ENCODE measurements at regions not wholly inside any gene's neighbourhood (a gene's known extent, or its start where the extent isn't known, plus 50 kb on each side); places are given as distances from the start of the nearest gene placed in this dataset.

DNA sequence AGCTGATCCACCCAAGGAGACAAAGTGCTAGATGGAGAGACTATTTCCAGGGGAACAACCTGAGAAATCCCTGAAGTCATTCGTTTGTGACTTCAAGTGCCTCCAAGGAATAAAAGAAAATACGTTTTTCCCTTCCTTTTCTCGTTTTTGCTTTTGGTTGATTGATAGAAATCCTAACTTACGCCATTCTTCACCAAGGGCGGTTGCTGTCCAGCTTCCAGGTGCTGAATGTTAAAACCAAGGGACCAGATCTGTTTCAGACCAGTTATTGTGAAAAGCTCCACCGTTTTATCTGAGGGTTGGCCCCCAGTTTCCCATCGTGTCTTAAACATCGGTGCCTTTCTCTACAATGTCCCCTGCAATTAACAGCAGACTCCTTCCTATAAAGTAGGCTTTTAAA lies 600.7 kb upstream of the SGCD start:
- no peaks in the 10 kb centered on the region for H3K36me3 Mint-ChIP-seq (ENCODE audit: insufficient read depth)
- no peak overlapping the region for H3K4me3 Mint-ChIP-seq
- H3K4me1 Mint-ChIP-seq (ENCODE audit: low read depth in 2 of 2) = peaks cover 5 to 16% of the 10 kb centered on the region in 2 donors
- H3K9me3 Mint-ChIP-seq = peaks cover 0 to 2% of the 10 kb centered on the region in 2 donors
- DNase-seq (no peak), ATAC-seq (replicated peaks) (no peak)
- peaks cover 51 to 70% of the 10 kb centered on the region in 2 donors for H3K27me3 Mint-ChIP-seq
- no peak overlapping the region for H3K27ac Mint-ChIP-seq

DNA sequence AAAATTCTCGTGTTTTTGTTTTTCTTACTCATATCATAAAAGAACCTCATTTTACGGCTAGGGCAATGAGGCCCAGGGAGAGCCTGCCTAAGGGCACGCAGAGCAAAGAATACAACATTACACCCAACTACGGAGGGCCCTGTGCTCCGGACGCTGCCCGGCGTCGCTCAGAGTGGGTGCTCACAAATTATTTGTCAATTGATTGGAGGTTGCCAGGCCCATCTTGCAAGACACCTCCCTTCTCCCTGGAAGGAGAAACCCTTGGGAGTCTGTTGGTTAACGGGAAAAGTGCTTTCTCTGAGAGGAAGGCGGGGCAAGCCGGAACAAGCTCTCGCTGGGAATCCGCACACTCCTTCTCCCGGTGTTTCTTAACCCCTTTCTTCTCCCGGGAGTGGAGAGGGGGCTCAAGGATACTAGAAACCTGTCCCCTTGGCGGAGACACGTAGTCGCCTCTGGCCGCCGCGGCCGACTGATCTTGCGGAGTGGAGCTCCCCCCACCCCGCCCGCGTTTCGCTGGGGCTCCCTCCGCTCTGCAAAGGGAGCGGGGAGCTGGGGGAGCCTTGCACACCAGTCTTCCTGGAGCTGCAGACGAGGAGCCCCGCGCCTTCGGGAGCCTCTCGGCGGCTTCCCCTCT lies 599.3 kb upstream of the SGCD start:
- ATAC-seq (replicated peaks) = no peak
- H3K4me1 Mint-ChIP-seq (ENCODE audit: low read depth in 2 of 2) = peaks cover 5 to 16% of the 10 kb centered on the region in 2 donors
- no peaks in the 10 kb centered on the region for H3K36me3 Mint-ChIP-seq (ENCODE audit: insufficient read depth)
- no peak overlapping the region for H3K27ac Mint-ChIP-seq
- H3K27me3 Mint-ChIP-seq = peaks cover 48 to 73% of the 10 kb centered on the region in 2 donors
- peaks cover 0 to 2% of the 10 kb centered on the region in 2 donors for H3K9me3 Mint-ChIP-seq
- DNase-seq = no peak
- H3K4me3 Mint-ChIP-seq = peak overlapping the region; percentile 52 to 84

DNA sequence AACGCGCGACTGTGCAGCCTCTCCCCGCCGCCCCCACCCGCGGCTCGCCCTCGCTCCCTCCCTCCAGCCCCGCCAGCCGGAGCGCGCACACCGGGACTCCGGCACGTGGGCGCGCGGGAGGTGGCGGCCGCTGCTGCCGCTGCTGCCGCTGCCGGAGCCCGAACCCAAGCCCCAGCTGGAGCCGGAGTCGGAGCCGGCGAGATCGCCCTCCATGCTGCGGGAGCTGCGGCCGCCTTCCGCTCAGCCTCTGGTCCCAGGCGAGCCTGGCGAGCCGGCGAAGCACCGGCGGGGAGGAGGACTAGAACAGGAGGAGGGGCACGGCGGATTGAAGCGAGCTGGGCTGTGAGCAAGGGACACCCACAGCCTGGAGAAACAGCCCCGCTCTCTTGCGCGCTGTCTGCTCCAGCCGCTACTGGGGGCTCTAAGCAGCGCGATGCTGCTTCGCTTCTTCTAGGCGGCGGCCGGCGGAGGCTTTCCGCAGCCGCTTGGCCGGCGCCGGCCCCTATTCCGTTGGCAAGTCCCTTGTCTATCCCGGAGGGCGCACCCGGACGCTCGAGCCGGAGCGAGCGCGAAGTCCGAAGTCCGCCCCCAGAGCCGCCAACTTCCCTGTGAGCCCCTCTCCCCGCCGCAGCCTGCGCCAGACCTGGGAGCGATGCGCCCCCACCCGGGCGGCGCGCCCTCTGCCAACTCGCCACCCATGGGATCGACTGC lies 598.7 kb upstream of the SGCD start:
- H3K27me3 Mint-ChIP-seq = peaks cover 42 to 74% of the 10 kb centered on the region in 2 donors
- peaks cover 0 to 2% of the 10 kb centered on the region in 2 donors for H3K9me3 Mint-ChIP-seq
- ATAC-seq (replicated peaks) (peak; percentile 73), DNase-seq (peak in 1 of 3 experiments; percentile 27)
- H3K27ac Mint-ChIP-seq = no peak overlapping the region
- H3K4me3 Mint-ChIP-seq = peak overlapping the region; percentile 63 to 84
- H3K4me1 Mint-ChIP-seq (ENCODE audit: low read depth in 2 of 2) = peaks cover 5 to 16% of the 10 kb centered on the region in 2 donors
- H3K36me3 Mint-ChIP-seq (ENCODE audit: insufficient read depth) = no peaks in the 10 kb centered on the region

DNA sequence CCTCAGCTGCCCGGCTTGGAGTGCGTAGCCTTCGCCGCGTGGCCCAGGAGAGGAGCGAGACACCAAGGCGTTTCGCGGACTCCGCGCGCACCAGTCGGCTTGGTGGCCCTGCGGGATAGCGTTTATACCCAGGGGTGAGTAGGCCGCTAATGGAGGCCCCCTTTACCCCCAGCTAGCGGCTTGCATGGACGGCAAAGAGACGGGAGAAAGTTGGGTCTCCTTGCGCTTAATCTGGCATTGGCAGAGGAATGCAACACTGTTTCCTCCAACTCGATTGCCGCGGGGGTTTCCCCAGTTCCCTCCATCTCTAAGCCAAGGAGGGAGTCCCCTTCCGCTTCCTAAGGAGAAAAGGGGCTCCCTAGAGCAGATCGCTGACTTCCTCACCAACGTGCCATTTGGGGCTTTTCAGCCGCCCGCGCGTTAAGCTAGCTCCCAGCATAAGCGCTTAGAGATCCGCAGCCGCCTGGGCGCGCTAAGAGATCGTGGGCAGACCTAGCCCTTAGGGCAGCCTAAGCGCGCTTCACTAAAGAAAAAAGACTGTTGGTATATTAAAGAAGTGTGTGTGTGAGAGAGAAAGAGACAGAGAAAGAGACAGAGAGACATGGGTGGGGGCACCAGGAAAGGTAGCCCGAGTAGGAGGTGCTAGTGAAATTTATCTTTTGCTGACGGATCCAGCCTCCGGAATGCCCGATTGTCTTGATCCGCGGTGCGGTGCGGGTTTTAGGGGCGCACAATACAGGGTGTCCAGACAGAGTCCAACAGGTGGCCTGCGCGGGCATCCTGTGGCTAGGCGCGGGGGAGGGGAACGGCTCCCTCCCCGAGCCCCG lies 597.9 kb upstream of the SGCD start:
- DNase-seq (no peak), ATAC-seq (replicated peaks) (peak; percentile 45)
- H3K9me3 Mint-ChIP-seq = peaks cover 0 to 2% of the 10 kb centered on the region in 2 donors
- peaks cover 5 to 16% of the 10 kb centered on the region in 2 donors for H3K4me1 Mint-ChIP-seq (ENCODE audit: low read depth in 2 of 2)
- H3K36me3 Mint-ChIP-seq (ENCODE audit: insufficient read depth) = no peaks in the 10 kb centered on the region
- peaks cover 38 to 67% of the 10 kb centered on the region in 2 donors for H3K27me3 Mint-ChIP-seq
- H3K4me3 Mint-ChIP-seq = peak overlapping the region; percentile 63 to 84
- peak overlapping the region in 1 of 2 donors; percentile 50 for H3K27ac Mint-ChIP-seq

DNA sequence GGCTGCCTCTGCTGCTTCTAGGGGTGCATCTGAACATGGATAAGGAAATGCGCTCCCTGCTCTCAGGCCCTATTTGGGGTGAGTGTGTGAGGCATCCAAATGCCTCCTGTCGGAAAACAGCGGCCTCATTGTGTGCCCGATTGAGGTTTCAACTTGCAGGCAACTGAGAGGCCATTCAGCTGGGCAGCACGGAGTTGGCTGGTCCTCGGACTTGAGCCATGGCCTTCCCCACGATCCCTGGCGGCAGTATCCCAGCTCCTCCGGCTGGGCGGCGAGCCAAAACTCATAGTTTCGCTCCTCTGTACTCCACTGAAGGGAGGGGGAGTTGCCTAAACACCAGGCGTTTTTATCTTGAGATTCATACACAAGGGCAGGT lies 597.3 kb upstream of the SGCD start:
- peaks cover 0 to 2% of the 10 kb centered on the region in 2 donors for H3K9me3 Mint-ChIP-seq
- H3K4me1 Mint-ChIP-seq (ENCODE audit: low read depth in 2 of 2) = peaks cover 5 to 16% of the 10 kb centered on the region in 2 donors
- no peak for ATAC-seq (replicated peaks)
- no peak for DNase-seq
- H3K4me3 Mint-ChIP-seq = peak overlapping the region; percentile 63 to 84
- no peak overlapping the region for H3K27ac Mint-ChIP-seq
- H3K36me3 Mint-ChIP-seq (ENCODE audit: insufficient read depth) = no peaks in the 10 kb centered on the region
- H3K27me3 Mint-ChIP-seq = peaks cover 38 to 67% of the 10 kb centered on the region in 2 donors

DNA sequence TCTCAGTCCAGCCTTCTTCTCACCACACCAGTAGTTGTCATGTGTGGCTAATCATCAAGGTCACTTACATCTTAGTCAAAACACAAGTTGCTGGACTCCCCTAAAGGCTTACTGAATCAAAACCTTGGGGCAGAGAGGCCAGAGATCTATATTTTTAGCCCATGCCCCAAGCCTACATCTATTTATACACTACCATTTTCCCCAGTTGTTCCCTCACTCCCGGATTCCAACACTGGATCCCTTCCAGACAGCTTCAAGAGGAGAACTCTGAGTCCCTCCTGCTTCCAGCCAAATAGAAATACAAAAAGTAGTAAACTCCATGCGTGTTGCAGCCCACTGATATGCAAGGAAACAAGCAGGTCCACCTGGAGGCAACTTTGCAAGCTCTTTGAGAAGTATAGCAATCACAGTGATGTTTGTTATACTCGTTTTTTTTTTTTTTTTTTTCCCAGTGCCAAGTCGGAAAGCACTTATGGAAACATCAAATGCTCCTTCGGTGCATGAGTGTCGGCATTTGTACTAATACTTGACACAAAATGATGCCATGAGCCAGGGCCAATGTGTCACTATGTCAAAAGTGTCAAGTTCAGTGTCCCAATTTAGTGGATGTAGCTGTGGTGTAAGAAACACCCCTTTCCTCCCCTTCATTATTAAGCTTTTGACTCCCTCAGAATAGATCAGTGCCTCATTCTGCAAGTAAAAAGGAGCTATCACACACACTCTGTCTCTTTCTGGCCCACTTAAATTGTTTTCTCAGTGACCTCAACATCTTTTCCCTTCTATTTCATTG lies 594.2 kb upstream of the SGCD start:
- Mint-ChIP-seq H3K4me1 (ENCODE audit: low read depth in 2 of 2) (peaks cover 4 to 13% of the 10 kb centered on the region in 2 donors), H3K36me3 (ENCODE audit: insufficient read depth) (no peaks in the 10 kb centered on the region), H3K4me3 (no peak overlapping the region), H3K27me3 (peaks cover 31 to 45% of the 10 kb centered on the region in 2 donors), H3K27ac (no peak overlapping the region), H3K9me3 (peaks cover 0 to 2% of the 10 kb centered on the region in 2 donors)
- DNase-seq (no peak), ATAC-seq (replicated peaks) (no peak)

DNA sequence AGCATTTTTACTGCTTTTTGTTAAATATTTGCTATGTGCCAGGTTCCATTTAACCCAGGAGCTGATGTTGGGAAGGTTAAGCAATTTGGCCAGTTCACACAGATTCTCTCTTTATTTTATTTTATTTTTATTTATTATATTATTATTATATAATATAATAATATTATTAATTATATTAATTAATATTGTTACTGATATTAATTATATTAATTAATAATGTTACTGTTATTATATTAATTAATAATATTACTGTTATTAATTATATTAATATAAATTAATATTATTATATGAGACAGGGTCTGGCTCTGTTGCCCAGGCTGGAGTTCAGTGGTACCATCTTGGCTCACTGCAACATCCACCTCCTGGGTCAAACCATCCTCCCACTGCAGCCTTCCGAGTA lies 593.0 kb upstream of the SGCD start:
- no peak overlapping the region for H3K4me3 Mint-ChIP-seq
- no peak for DNase-seq
- no peaks in the 10 kb centered on the region for H3K36me3 Mint-ChIP-seq (ENCODE audit: insufficient read depth)
- H3K27ac Mint-ChIP-seq = no peak overlapping the region
- no peak for ATAC-seq (replicated peaks)
- peaks cover 0 to 2% of the 10 kb centered on the region in 2 donors for H3K9me3 Mint-ChIP-seq
- peaks cover 30 to 41% of the 10 kb centered on the region in 2 donors for H3K27me3 Mint-ChIP-seq
- peaks cover 4 to 13% of the 10 kb centered on the region in 2 donors for H3K4me1 Mint-ChIP-seq (ENCODE audit: low read depth in 2 of 2)

DNA sequence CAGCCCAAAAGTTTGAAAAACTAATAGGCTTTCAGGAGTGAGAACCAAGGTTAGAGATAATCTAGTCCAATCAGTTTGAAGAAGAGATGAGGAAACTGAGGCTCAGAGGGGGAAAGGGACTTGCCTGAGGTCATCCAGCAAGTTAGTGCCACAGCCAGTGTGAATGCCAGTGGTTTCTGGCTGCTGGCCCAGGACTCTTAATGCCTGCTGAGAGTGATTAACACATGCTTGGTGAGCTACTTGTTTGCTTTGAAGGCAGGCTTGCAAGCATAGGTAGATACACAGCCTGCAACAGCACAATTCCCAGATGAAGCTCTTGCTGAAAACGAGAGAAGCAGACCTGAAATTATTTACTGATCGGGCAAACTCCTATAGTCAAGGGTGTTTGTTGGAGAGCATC lies 591.6 kb upstream of the SGCD start:
- DNase-seq = no peak
- H3K4me3 Mint-ChIP-seq = no peak overlapping the region
- H3K36me3 Mint-ChIP-seq (ENCODE audit: insufficient read depth) = no peaks in the 10 kb centered on the region
- H3K4me1 Mint-ChIP-seq (ENCODE audit: low read depth in 2 of 2) = peaks cover 2 to 8% of the 10 kb centered on the region in 2 donors
- H3K27ac Mint-ChIP-seq = no peak overlapping the region
- peaks cover 16 to 27% of the 10 kb centered on the region in 2 donors for H3K27me3 Mint-ChIP-seq
- ATAC-seq (replicated peaks) = no peak
- H3K9me3 Mint-ChIP-seq = peaks cover 0 to 2% of the 10 kb centered on the region in 2 donors

DNA sequence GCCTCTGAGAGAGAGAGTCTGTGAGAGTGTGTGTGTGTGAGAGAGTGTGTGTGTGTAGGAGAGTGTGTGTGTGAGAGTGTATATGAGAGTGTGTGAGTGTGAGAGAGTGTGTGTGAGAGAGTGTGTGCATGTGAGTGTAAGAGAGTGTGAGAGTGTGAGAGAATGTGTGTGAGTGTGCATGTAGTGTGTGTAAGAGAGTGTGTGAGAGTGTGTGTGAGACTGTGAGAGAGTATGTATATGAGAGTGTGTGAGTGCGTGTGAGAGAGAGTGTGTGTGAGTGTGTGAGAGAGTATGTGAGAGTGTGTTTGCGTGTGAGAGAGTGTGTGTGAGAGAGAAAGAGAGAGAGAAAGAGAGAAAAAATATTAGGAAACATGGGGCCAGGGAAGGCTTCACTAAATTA lies 588.3 kb upstream of the SGCD start:
- Mint-ChIP-seq H3K27me3 (peaks cover 0 to 4% of the 10 kb centered on the region in 2 donors), H3K36me3 (ENCODE audit: insufficient read depth) (no peaks in the 10 kb centered on the region), H3K4me3 (no peak overlapping the region), H3K4me1 (ENCODE audit: low read depth in 2 of 2) (no peaks in the 10 kb centered on the region), H3K27ac (no peak overlapping the region), H3K9me3 (no peaks in the 10 kb centered on the region)
- ATAC-seq (replicated peaks) (no peak), DNase-seq (no peak)

DNA sequence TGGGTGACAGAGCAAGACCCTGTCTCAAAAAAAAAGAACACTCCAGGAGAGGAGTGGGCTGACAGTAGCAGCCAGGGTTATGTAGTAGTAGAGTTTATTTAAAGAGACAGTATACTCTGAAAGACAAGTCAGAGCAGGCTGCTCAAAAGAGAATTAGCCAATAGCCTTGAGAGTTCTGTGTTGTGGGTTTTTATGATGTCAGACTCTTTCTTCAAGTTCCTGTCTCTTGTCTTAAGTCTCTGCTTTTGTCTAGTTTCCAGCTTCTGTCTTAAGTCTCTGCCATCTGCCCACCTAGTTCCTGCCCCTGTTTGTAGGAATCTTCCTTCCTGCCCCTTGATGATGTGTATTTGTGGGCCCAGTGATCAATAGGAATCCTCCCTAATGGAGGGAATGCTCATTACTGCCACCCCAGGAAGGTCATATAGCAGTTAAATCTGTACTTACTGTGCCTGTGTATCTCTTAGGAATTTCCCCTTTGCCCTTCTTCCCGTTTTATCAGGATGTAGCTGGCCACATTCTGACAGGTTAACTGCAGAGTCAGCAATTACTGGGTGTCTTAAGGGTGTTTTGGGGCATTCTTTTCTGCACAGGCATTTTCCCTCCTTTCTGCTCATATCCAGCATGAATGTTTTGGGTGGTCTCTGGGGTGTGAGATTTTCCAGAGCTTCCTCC lies 580.5 kb upstream of the SGCD start:
- peaks cover 4% of the 10 kb centered on the region for H3K36me3 Mint-ChIP-seq (ENCODE audit: insufficient read depth)
- ATAC-seq (replicated peaks) (peak; percentile 68), DNase-seq (no peak)
- H3K27ac Mint-ChIP-seq = no peak overlapping the region
- H3K9me3 Mint-ChIP-seq = peaks cover 0 to 2% of the 10 kb centered on the region in 2 donors
- H3K4me1 Mint-ChIP-seq (ENCODE audit: low read depth in 2 of 2) = peaks cover 0 to 6% of the 10 kb centered on the region in 2 donors
- no peaks in the 10 kb centered on the region for H3K27me3 Mint-ChIP-seq
- no peak overlapping the region for H3K4me3 Mint-ChIP-seq

DNA sequence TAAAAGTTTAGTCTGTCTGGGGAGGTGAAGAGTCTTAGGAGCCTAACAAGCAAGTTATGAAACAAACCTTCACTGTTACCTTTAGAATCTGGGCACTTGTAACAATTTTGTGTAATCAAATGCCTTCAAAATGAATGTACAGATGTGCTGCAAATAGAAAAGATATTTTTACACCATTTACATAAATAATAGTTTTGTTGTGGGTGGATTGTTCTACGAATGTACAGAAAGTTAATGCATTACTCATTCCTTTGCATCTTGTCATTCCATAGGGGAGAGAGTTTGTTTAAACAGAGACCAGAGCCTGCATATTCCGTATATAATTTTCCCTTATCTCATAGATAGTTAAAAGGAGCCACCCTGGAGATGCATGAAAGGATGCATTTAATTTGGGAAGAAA lies 576.9 kb upstream of the SGCD start:
- ATAC-seq (replicated peaks) = no peak
- Mint-ChIP-seq H3K36me3 (ENCODE audit: insufficient read depth) (peaks cover 7% of the 10 kb centered on the region), H3K9me3 (no peaks in the 10 kb centered on the region), H3K27me3 (no peaks in the 10 kb centered on the region), H3K4me3 (no peak overlapping the region), H3K4me1 (ENCODE audit: low read depth in 2 of 2) (peaks cover 0 to 6% of the 10 kb centered on the region in 2 donors), H3K27ac (no peak overlapping the region)
- no peak for DNase-seq

DNA sequence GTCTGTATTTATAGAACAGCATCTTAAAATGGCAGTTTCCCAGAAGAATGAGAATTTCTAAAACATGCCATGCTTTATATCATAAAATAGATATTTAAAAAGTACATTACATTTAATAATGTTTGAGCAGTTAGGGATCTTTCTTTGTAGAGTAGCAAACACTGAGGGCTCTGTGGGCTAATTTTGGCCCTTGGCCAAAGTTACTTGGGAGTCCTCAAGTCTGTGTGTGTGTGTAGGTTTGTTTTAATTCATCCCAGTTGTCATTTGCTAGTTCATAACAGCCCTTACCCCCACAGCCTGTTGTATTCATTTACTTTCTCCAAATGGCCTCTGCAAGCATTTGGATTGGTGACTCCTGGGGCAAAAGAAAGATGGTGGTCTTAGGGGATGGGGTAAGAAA lies 576.4 kb upstream of the SGCD start:
- H3K27me3 Mint-ChIP-seq = no peaks in the 10 kb centered on the region
- H3K4me1 Mint-ChIP-seq (ENCODE audit: low read depth in 2 of 2) = peaks cover 1 to 7% of the 10 kb centered on the region in 2 donors
- DNase-seq (no peak), ATAC-seq (replicated peaks) (no peak)
- H3K9me3 Mint-ChIP-seq = no peaks in the 10 kb centered on the region
- no peak overlapping the region for H3K4me3 Mint-ChIP-seq
- no peak overlapping the region for H3K27ac Mint-ChIP-seq
- peaks cover 7% of the 10 kb centered on the region for H3K36me3 Mint-ChIP-seq (ENCODE audit: insufficient read depth)
